GM18873 (cell line): ENCODE measurements at regions not wholly inside any gene's neighbourhood (a gene's known extent, or its start where the extent isn't known, plus 50 kb on each side); places are given as distances from the start of the nearest gene placed in this dataset.

Source experiments
- ATAC-seq: cut with Tn5 transposase; IDR thresholded peaks from one replicate; pipeline ENCODE4 v1.9.1; 2021; ENCODE audit warnings: mild to moderate bottlenecking, moderate library complexity, moderate number of reproducible peaks; ENCODE audit not compliant: unreplicated experiment, low FRiP score

DNA sequence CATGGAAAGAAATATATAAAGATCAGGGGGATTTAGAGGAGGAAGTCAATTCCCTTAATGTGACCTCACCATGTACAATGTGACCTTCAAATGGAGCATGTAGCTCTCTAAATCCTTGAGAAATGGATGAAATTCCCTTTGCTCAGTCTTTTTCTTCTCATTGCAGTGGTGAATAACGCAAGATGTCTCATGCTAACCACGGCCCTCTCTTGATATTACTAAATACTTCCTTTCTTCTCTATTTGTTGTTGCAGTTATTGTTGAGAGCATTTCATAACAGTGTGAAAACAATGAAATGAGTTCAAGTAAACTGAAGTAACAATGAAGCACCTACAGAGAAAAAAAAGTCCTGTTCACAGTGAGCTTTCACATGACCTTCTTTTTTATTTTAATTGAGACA, 55.6 kb downstream of the ZNF281 start:
- peak; percentile 68 for ATAC-seq

DNA sequence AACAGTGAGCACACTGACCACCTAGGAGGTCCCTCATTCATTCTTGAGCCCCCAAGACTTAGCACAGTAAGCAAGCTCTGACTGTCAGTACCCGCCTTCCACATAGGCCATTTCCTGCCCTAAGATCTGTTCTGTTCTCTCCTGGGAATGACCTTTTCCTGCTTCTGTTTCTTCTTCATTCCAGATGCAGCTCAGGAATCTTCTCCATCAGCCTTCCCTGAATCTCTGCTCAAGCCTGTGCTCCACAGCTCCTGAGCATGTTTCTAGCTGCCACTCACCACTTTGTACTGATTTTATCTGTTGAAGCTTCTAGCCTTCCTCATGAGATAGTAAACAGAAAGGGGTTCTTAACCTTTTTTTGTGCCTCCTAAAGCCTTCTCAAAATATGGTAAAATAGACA, 56.6 kb downstream of the ZNF281 start:
- no peak for ATAC-seq

DNA sequence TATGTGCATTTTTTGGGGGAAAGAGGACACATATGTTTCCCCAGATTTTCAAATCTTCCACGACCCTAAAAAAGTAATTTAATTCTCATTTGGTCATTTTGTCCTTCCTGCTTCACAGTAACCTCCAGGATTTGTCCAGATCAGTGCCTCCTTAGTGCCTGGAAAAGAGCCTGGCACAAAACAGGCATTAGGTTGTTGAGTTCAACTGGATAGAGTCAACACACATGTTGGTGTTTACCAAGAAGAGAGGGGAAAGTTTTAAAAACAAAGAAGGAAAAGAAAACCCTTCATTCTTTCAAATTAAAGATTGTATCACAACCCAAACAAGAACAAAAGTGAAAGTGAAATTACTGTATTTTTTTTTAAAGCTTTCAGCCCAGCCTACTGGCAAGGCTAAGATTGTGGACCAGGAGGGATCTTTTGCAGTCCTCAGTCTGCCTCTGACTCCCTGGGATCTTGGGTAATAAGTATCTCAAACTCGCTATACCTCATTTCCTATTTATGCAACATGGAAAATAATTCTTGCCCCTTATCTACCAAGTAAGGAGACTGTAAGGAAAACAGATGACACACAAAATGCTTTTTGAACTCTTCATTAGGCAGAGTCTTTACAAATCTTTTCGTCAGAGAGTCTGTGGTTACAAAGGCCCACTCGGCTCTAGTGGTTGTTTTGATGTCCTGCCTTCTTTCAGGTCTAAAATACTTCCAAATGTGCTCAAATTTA, 57.8 kb downstream of the ZNF281 start:
- ATAC-seq: no peak

DNA sequence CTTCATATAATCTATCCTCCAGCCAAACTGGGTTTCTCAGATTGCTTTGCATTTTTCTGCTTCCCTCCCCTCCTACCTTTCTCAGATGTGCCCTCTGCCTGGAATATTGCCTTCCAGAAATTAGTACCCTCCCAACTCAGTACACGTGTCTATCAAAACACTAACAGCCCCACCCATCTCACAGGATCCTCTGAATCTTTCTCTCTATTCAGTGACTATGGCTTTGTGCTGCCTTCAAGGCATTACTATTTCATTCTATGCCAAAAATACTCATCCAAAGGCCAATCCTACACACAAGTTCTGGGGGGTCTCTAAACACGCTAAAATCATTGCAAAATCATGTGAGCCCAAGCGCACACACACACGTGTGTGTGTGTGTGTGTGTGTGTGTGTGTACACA, 58.4 kb downstream of the ZNF281 start:
- ATAC-seq: no peak

DNA sequence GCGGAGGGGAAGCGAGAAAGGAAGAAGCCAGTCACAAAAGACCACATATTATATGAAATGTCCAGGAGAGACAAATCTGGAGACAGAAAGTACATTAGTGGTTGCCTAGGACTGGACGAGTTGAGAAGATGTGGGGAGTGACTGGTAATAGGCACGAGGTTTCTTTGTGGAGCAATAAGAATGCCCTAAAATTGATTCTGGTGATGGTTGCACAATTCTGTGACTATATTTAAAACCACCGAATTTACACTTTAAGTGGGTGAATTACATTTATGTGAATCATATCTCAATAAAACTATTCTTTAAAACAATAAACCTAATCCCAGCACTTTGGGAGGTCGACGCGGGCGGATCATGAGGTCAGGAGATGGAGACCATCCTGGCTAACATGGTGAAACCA, 63.1 kb downstream of the ZNF281 start:
- ATAC-seq: no peak

DNA sequence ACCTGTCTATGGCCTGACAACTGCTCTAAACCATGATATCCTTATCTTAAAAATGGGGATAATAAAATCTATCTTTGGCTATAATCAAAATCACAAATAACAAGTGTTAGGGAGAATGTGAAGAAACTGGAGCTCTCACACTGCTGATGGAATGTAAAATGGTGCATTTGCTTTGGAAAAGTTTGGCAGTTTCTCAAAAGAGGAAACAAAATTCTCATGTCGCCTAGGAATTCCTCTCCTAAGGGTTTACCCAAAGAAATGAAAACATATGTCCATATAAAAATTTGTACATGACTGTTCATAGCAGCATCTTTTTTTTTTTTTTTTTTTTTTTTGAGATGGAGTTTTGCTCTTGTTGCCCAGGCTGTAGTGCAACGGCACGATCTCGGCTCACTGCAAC, 64.3 kb downstream of the ZNF281 start:
- no peak for ATAC-seq

DNA sequence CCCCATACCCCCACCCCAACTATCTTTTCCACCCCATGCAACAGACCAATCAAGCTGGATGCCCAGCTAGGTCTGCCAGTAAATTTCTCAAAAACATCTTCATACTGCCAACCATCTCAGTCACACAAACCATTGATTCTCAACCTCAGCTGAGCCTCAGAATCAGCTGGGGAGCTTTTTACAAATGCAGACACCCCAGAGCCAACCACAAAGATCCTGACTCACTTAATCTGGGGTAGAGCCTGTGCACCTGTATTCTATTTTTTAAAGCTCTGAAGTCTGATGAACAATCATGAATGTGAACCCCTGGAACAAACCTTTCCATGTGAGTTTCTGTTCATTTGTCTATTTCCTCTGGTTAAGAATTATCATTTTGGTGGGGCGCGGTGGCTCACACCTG, 66.0 kb downstream of the ZNF281 start:
- ATAC-seq: no peak

DNA sequence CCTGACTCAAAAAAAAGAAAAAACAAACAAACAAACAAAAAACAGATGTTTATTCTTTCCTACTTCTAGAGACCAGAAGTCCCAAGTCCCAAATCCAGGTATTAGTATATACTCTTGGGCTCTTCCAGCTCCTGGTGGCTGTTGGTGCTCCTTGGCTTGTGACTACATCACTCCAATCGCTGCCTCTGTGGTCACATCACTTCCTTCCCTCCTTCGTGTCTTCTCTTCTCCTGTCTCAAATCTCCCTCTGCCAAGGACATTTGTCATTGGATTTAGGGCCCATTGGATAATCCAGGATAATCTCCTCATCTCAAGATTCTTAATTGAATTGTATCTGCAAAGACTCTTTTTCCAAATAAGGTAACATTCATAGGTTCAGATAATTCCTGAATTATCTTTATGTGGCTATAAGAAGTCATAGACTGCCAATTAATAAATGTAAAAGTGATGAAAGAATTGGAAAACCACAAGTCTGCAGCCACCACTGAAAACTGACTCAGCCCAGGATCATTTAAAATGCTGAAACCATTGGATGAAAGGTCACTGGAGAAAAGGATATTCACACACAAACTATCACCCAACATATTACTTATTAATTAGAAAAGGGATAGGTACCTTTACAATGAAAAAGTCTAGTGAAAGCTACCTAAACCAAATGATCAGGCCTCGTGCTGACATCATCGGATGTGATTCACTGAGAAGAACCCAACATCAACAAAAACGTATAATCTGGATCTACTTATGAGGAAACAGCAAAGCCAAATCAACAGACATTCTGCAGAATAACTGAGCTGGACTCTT, 67.1 kb downstream of the ZNF281 start:
- ATAC-seq: no peak

DNA sequence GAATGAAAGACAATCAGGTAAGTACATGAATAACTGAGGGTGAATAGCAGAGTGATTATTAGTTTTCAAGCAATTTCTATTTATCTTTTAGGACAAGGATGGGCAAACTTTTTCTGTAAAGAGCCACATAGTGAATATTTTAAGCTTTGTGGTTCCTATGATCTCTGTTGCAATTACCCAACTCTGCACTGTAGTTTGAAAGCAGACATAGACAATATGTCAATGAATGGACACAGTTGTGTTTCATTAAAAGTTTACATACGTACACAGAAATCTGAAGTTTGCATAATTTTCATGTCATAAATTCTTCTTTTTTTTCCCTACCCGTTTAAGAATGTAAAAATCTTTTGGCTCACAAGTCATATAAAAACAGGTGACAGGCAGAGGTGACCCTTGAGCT, 71.4 kb downstream of the ZNF281 start:
- no peak for ATAC-seq

DNA sequence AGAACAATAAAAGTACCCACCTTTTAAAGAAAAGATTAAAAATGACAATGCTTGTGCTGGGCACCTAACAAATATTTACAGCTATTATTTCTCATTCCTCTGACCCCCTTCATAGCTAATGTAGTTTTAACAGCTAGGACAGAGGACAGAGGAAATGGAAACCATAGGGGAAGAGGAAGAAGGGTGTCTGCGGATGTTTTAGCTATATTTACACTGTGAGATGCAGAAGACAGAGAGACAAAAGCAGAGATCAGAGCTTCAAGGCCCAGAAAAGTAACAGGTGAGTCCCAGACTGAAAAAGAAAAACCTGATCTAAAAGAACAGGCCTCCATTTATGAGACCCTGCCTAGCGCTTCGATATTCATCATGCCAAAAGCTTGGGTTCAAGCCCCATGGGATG, 72.0 kb downstream of the ZNF281 start:
- no peak for ATAC-seq

DNA sequence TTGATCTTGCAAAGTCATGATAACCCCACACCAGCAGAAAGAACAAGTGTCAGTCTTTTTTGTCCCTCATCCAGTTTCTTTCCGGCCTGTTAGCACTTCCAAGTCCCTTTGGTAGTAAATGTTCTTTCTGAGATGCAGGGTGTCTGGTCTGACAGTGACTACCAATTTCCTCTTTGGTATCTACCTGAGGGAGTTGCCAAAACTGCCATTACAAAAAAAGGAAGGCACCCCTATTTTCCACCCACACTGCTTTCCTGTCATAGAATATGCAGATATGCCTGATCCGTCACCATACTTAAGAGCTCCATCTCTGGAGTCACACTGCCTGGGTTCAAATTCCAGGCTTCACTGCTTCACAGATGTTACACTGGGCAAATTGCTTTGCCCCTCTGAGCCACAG, 72.4 kb downstream of the ZNF281 start:
- no peak for ATAC-seq

DNA sequence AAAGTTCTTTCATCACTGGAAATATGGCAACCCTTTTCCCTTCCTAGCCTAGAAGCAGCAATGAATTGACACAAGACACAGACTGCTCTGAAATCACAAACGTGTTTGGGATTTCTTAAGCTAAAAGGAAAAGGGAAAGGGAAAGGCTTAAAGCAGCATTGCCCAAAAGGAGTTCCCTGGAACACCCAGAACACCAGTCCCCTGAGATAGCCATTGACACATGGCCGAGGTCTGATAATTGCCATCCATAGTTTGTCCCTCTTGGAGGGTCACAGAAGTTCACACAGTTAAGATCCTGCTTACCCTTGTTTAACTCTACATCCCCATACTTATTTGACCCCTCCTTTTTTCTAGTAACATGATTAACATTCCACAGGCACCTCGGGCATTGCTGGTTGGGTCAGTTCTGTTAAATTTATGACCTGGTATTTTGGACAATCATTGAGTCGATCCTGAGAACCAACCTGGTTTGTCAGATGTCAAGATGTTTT, 72.9 kb downstream of the ZNF281 start:
- ATAC-seq: no peak

DNA sequence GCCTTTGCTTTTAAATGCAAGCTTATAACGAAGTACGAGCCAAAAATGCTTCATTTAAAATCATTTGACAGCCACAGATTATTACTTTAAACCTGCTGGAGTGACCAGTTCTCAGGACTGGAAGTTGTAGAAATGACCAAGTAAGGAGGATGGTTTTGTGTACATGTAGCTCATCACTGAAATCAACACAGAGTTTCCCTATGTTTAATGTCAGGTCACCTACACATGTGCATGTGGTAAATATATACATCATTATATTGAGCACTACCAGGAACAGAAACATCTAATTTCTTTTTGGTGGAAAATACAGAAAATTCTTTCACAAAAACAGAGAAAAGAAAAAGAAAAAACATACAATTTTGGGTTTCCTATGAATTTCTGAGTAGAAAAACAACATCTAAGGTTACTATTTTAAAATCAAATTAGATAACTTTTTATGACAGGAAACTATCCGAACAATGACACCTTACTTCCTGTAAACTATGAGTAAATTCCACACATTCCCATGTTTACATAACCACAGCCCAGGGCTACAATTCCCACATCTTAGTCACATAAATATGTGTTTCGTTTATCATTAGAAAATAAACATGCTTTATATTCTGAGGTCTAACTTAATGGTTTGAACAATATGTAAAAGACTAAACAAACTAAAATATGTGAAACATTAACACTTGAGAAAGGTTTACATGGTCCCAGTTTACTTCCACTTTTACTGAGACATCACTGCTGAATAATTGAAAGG, 73.6 kb downstream of the ZNF281 start:
- ATAC-seq: no peak

DNA sequence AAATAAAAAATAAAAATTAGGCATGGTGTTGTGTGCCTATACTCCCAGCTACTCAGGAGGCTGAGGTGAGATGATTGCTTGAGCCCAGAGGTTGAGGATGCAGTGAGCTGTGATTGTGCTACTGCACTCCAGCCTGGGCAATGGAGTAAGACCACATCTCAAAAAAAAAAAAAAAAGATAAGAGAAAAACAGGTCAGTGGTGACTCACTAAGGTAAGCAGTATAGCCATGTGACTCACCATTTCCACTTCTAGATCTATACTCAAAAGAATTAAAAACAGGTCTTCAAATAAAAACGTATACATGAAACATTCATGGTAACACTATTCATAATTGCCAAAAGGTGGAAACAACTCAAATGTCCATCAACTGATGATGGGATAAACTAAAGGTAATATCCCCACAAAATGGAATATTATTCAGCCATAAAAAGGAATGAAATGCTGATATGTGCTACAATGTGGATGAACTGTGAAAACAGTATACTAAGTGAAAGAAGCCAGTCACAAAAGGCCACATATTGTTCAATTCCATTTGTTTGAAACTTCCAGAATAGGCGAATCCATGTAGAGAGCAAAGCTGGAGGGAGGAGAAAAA, 75.1 kb downstream of the ZNF281 start:
- ATAC-seq: no peak

DNA sequence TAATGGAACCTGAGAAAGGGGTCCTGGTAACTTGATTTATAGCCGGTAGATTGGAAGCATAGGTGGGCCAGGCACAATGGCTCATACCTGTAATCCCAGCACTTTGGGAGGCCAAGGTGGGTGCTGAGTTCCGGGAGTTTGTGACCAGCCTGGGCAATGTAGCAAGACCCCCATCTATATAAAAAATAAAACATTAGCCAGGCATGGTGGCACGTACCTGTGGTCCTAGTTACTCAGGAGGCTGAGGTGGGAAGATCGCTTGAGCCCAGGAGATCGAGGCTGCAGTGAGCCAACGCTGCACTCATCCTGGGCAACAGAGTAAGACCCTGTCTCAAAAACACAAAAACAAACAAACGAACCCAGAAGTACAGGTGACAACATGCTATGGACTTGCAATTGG, 76.5 kb downstream of the ZNF281 start:
- no peak for ATAC-seq

DNA sequence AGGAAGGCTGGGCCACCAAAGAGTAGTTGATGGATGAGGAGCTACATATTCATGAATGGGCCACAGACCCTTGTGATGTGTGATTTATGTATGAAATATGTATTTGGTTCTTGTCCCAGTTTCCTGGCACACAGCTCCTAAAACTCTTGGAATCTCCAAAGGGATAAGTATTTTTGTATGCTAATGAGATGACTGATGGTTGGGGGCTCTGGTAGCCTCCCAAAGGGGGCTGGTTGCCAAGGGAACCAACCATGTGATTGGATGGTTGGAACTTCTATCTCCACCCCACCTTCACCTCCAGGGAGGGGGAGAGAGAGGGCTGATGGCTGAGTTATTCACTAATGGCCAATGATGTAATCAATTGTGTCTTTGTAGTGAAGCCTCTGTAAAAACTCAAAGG, 77.1 kb downstream of the ZNF281 start:
- no peak for ATAC-seq

DNA sequence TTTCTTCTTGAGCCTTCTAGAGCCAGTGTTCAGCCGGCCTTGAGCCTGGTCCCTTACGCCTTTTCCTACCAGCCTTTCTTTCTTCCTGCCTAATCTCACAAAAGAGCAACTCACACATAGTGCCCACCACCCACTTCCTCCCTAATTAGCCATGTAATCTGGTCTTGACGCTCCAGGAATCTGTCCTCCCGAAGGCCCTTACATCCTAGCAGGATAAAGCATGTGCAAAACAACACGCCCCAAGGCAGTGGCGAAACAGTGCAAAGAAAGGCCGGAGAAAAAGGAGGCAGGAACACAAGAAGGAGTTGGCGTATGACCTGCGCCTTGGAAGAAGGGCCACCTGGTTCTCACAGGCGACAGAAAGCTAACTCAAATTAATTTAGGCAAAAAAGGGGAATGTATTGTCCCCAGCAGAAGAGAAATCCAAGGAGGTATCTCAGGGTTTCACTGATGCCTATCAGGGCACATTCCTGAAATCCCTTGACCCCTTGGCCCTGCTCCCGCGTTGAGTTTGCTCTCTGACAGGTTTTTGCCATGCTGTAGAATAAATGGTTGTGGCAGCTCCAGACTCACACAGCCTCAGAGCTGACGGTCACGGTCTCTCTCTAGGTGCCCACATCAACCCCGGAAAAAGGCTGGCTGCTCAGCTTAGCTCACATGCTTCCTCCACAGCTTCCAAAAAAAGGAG, 79.0 kb downstream of the ZNF281 start:
- no peak for ATAC-seq

DNA sequence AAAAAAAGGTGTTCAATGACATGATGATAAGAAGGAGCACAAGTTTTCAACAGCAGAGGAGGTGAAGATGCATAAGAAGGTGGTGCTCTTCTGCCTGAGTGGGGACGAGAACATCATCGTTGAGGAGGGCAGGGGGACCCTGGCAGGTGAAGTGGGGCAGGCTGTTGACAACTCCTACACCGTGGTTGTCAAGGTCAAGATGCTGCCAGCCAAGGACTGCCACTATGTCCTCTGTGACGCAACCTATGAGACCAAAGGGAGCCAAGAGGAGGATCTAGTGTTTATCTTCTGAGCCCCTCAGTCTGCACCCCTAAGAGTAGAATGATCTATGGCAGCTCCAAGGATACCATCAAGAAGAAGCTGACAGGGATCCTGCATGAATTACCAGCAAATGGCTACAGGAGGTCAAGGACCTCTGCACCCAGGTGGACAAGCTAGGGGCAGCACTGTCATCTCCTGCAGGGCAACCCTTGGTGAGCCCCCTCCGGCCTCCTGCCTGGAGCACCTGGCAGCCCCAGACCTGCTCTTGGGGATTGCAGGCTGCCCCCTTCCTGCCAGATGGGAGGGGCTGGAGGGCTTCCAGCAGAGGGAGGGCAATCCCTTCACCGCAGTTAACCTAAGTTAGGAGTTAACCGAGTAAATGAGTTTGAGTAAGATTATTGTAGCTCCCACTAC, 80.5 kb downstream of the ZNF281 start:
- ATAC-seq: no peak

DNA sequence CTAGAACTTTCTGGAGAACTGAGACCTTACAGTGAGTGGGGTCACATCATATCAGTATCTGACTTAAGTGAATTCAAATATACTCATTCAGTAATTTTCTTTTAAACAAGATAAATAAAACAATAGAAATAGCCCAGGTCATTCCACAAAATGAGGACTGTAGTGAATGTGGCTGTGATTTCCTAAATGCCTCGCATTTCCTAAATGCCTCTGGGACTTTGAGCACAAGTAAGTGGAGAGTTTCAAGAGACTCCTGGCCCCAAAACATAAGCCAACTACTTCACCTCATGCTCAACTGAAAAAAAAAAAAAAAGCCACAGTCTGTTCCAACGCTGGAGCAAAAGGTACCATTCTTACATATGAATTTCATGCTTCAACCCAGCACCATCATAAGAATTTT, 81.5 kb downstream of the ZNF281 start:
- no peak for ATAC-seq
